Activated CD4-positive, alpha-beta T cell treated with anti-CD3 and anti-CD28 coated beads, Interleukin-2, amount 50 U/mL, for 4 hours (primary cell): ENCODE measurements at regions not wholly inside any gene's neighbourhood (a gene's known extent, or its start where the extent isn't known, plus 50 kb on each side); places are given as distances from the start of the nearest gene placed in this dataset.

Experiments used
- DNase-seq, 2 experiments: peaks; one replicate each; pipeline ENCODE4 v3.0.0-alpha.2; 2020

DNA sequence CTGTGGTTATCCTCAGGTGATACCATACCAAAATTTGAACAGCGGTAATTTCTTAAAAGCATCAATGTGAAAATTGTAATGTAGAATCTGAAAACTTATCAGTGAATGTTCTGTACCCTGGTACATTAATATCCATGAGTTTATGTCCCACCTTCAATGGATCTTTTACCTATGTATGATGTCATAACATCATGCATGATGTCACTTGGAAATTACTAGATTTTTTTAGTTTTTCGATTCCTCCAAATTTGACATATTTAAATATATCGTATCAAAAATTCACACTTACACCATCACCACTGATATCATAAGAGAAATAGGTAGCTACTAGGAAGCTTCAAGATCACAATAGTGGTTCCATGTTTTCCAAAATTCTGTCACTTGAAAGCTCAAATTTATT lies 95.0 kb upstream of the AKR1E2 start:
- no peak for DNase-seq

- no peak for DNase-seq
Observed at GRCh38 chr10:4725917-4726606, 99.9 kb upstream of the AKR1E2 start.

GRCh38 chr10:4723860-4724259 lies 102.1 kb upstream of the AKR1E2 start:
- DNase-seq = no peak

DNA sequence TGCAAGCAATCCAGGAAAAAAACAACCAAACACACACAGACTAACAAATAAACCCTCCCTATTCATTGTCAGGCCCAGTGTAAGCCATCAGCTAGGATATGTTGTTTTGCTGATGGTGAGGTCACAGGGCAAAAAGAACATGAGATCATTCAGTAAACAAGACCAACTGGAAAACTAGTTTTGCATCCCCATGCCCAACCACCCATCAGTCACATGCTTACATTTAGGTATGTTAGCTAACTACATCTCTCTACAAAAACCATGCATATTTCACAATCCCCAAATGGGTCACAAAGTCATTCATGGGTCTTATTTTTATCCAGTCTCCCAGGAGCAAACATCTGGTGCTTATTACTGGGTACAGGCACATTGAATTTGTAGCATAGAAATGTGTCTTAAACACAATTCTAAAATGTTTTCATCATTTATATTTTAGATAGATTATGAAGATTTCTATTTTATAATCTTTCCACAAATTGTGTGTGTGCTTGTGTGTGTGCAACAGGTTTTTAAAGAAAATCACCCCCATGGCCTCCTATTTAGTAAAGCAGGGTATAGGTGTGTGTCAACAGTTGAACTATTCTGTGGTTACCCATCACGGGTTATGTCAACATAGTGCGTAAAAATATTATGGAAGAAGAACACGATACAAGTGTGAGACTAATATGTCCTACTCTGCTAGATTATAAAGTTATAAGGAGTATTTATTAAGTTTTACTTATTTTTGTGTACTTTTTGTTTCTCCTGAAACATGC lies 103.8 kb upstream of the AKR1E2 start:
- no peak for DNase-seq

DNA sequence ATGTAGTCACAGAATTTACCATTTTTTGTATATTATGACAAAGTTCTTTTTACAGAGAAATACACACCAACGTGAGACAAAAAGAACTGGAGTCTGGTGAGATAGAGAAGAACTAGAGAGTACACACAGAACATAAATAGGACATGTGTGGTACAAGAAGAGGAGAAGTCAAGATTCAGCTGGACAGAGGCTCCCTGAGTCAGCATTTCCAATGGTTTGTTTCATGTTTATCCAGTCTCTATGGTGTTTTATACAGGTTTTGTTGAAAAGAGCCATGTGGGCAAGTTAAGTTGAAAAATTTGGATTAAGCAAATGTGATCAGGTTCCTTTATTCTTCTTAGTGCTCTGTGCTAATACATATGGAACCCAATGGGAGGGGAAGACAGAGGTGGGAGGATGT lies 105.5 kb upstream of the AKR1E2 start:
- DNase-seq = no peak

DNA sequence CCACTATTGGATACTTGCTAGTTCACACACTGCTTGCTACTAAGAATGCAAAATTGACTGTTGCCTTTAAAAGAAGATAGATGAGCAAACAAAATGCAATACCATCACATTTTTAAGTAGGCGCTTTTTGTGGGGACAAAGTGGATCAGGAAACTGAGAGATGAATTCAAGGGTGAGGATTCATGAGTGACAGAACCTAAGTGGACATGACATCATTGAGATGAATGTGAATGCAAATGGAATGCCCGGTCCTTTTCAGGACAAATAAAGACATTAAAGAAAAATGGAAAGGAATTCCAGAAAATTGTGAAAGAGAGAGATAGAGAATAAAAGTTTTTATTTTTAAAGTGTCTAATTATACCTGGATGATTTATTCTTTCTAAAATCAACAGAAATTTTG lies 106.3 kb upstream of the AKR1E2 start:
- DNase-seq = no peak

DNA sequence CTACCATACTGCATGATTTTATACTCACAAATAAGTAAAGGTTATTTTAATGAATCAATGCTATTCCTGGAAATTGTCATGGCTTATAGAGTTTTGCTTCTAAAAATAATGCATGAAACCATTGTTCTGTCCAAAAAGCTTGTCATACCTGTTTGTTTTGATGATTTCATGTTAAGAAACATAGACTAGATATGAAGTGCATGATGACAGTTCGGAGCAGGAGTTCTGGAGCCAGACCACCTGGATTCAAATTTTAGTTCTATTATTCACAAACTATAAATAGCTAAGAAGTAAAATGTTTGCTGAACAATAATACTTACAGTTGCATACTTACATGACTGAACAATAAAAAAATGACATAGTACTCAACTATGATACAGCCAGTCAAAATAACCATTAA lies 107.0 kb upstream of the AKR1E2 start:
- DNase-seq = no peak

- DNase-seq = no peak
Observed at GRCh38 chr10:4718544-4718943, 107.5 kb upstream of the AKR1E2 start.

GRCh38 chr10:4717670-4718069 lies 108.3 kb upstream of the AKR1E2 start:
- DNase-seq = no peak

GRCh38 chr10:4710858-4711257 lies 115.1 kb upstream of the AKR1E2 start:
- DNase-seq = no peak

- DNase-seq = no peak
Observed at GRCh38 chr10:4708123-4708759, 117.8 kb upstream of the AKR1E2 start.

- DNase-seq = no peak
Observed at GRCh38 chr10:4707221-4707620, 118.8 kb upstream of the AKR1E2 start.

- no peak for DNase-seq
Observed at GRCh38 chr10:4704034-4704545, 121.9 kb upstream of the AKR1E2 start.

DNA sequence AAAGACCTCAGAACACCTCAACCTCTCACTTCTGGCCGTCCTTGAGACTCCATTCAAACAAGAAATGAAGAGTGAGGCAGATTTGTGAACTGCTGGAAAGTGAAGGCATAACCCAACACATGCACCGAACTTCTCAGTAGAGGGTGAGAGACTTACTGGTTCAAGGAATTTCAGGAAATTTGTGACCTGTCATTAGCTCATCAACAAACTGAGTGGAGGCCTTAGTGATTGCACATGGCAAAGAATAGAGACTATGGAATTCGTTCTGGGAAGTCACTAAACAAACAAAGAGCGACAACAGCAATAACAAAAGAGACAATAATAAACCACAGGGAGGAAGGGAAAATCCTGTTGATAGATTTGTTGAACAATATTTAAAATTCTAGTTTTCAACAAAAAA lies 125.0 kb upstream of the AKR1E2 start:
- no peak for DNase-seq

GRCh38 chr10:4699950-4700730 lies 125.9 kb upstream of the AKR1E2 start:
- no peak for DNase-seq

DNA sequence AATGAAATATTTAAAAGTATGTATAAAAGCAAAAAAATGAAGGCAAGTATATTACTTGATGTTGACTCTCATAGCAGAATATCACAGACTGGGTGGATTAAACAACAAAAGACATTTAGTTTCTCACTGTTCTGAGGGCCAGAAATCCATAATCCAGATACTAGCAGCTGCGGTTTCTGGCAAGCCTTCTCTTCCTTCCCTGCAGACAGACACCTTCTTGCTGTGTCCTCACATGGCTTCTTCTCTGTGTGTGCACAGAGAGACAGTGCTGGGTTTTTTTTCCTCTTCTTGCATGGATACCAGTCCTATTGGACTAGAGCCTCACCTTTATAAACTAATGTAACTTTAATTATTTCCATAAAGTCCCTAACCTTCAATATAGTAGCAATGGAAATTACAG lies 127.9 kb upstream of the AKR1E2 start:
- DNase-seq = no peak

GRCh38 chr10:4696186-4696585 lies 129.8 kb upstream of the AKR1E2 start:
- no peak for DNase-seq

GRCh38 chr10:4693967-4694366 lies 132.0 kb upstream of the AKR1E2 start:
- no peak for DNase-seq

DNA sequence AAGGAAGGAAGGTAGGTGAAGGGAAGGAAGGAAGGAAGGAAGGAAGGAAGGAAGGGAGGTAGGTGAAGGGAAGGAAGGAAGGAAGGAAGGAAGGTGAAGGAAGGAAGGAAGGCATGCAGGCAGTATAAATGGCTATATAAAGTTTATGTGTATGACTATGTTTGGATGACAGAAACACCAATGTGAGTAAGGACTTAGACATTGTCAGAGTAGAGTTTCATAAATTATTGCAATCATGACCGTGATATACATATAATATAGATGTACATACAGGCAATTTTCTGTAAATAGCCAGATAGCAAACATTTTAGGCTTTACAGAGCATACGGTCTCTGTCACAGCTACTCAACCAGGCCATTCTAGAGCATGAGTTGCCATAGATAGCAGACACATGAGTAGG lies 133.8 kb upstream of the AKR1E2 start:
- no peak for DNase-seq

DNA sequence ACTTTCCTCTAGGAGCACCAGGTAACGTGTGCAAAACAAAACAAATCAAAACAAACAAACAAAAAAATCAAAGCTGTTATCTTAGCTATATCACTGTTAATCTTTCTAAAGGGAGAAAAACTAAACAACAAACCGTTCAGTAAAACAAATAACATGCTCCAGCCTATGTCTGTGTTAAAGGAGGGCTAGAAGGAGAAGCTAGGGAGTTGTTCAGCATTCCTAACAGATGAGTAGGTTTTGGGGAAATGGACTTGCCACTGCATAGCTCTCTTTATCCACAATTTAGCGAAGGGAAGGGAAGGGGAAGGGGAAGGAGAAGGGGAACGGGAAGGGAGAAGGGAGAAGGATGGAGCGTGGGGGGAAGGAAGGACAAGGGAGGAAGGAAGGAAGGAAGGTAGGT lies 134.2 kb upstream of the AKR1E2 start:
- no peak for DNase-seq

GRCh38 chr10:4691301-4691700 lies 134.7 kb upstream of the AKR1E2 start:
- no peak for DNase-seq

DNA sequence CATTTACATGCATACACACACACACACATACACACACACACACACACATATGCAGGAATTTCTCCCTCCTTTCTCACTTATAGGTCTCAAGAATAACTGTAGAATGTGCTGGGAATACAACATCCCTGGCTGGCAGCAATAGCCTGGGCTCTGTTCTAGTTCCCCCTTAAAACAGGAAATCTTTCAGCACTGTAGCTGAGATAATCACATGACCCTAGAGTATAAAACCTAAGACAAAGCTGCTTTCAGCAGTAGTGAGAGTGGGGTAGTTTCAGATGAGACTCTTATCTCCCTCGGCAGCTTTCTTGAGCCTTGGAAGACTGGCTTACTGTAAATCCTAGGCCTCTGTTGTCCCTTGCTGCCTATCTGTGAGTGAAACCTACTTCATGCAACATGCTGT lies 137.4 kb upstream of the AKR1E2 start:
- no peak for DNase-seq

GRCh38 chr10:4688168-4688567 lies 137.8 kb upstream of the AKR1E2 start:
- DNase-seq = no peak
